NCI-H748 (cell line): ENCODE measurements at regions not wholly inside any gene's neighbourhood (a gene's known extent, or its start where the extent isn't known, plus 50 kb on each side); places are given as distances from the start of the nearest gene placed in this dataset.
A peak's percentile ranks its signal among the peaks of the same experiment; 100 is the strongest.

Experiments used
- DNase-seq: peaks from one replicate; lab custom pipeline; 2025; ENCODE audit not compliant: unreplicated experiment; lab: John Stamatoyannopoulos, UW

DNA sequence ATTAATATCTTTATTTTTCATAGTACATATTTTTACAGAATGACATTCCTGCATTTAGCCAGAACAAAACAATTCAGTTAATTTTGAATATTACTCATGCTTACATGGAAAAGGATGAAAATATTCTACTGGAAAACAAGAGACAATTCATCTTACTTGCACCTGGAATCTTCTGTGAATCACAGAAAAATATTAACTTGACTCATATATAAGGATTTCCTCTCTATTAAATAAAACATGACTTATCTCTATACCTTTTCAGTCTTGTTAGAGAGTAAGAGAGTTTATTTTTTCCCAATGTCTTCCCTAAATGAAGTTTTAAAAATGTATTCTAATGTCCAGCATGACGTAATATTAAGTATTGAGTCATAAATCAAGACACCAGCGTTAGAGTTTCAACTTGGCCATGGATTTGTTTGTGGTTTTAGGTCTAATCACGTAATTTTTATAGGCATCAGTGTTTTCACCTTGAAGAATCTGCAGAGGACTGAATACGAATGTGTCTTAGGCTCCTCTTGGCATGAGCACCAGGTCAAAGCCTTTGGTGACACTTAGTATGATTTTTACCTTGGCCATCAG, 445.1 kb upstream of the JAG1 start:
- no peak for DNase-seq

DNA sequence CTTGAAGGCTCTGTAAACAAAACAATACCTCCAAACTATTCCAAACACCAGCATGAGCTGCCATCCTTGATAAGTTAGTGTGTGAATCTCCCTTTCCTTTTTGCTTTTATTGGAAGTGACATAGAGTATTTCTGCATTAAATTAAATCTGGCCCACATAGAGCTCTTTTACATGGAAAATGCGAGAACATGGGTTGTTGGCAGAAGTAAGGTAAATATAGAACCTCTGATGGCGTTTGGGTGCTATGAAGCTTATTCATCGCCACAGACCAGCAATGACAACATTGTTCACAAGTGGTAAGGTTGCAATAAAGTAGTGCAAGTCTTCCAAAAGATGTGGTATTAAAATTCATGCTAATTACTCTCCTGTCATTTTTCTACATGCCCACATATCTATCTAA, 445.8 kb upstream of the JAG1 start:
- no peak for DNase-seq

DNA sequence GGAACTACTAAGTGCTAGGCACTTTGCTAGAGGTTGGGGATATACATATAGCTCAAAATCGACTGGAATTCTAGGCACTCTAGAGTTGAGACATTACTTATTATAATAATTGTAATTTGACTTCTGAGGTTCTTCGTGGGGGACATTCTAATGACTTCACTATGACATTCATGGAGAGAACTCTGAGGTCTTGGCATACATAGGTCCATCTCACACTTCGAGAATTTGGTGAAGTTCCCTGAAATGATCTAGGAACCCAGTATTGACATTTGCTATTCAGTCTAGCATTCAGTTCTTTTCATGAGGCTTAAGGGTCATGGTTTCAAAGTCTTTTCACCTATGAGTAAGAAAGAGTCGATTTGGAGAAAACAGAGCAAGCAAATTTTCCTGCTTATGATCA, 446.6 kb upstream of the JAG1 start:
- DNase-seq, result no peak

DNA sequence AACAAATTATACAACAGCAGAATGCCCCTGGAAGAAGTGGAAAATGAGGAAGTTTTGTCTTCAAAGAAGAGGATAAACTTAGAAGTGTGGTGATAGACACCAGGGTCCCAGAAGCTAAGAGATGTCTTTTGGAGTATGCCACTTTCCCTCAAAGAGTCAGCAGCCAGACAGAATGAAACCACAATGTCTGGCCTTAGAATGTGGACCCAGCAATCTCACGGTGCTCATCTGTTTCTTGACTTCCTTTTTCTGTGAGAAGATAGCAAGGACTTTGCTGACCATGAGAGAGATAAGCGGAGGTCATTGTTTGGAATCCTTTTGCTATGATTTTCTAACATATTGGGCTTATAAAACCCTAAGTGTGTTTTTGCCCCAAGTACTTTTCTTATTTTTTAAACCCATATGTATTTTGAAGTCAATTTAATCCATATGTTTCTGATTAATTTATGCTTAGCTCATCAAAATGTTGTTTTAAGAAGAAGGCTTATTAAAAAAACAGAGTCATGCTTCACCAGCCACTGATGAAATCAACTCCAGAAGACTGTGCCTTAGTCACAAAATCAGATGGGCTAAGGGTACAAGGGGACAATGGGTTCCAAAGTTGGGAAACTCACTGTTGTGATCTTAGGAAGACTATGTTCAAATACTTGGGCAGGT, 451.2 kb upstream of the JAG1 start:
- DNase-seq, result no peak

DNA sequence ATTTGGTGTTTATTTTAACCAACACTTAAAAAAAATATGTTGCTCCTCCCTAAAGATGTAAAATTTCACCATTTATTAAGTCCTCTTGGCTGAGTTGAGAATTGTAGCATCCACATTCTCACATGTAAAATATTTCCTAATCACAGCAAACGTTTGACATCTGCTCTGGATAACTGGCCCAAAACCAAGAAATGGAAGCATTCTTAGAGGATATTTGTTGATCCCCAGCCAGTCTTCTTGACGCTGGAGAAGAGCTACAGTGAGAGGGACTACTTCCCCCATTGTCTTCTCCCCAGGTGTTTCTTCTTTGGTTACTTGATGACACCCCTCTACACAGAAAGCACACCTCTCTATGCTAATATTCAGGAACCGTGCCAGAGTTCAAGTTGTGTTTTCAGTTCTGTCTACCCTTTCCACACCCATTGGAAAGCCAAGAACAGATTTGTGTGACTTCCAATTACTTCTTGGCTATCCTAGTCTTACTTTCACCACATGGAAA, 454.5 kb upstream of the JAG1 start:
- no peak for DNase-seq

DNA sequence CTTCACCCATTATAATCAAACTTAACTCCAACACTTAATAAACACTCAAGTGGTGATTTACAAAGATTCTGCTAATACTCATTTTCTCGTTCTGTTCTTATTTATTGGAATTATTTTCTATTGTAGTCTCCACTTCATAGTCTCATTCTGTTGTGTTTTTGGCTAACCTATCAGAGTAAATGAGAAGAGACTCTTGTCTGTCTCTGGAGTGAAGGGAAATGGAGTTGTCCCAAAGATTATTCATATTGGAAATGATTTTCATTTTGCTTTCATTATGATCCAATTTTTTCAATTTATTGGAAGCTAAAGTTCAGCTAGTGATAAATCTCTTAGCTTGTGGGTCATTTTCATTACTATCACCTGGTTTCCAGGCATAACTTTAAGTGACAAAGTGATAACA, 454.9 kb upstream of the JAG1 start:
- no peak for DNase-seq

DNA sequence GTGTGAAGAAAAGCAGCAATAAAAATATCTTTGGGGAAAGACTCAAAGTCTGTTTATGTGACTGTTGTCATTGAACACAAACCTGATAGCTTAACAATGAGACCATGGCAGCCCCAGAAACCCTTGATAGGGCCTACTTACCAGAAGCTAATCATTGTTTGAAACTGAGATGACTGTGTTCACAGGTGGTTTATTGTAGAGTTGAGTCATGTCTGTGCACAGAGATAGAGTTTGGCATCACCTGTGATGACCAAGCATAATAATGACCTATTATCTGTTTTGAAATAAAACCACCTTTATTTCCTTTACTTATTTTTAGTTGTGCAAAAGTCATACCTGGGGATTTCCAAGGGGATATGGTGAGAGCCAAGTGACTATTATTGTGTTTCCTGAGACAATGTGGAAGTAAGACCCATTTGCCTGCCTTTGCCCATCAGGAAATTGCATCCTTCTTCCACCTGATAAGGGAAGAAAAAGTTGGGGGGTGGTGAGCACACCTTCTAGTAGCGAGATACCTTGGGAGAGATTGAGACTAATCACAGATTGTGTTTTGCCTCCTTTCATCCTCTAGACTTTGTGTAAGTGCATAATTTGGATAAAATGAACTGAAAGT, 456.9 kb upstream of the JAG1 start:
- no peak for DNase-seq

DNA sequence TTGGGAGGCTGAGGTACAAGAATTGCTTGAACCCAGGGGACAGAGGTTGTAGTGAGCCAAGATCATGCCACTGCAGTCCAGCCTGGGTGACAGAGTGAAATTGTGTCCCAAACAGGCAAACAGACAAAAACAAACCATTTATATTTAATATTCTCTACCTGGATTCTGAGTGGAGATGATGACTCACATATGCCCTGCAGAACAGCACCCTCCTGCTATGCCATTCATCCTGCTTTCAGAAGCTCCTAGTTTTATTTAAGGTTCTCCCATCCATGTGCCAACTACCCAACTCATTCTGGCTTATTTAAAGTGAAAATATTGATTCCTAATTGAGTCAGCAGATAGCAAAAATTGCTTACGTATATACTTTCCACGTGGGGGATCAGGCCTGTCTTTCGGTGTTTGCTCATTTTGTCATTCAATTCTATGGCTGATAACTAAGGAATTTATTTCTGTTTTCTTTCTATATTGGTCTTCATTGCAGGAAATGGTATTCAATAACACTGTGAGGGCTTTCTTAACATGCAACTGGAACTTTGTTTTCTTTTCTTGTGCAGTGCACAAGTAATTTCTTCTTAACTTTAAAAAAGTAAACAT, 459.1 kb upstream of the JAG1 start:
- DNase-seq, result no peak

DNA sequence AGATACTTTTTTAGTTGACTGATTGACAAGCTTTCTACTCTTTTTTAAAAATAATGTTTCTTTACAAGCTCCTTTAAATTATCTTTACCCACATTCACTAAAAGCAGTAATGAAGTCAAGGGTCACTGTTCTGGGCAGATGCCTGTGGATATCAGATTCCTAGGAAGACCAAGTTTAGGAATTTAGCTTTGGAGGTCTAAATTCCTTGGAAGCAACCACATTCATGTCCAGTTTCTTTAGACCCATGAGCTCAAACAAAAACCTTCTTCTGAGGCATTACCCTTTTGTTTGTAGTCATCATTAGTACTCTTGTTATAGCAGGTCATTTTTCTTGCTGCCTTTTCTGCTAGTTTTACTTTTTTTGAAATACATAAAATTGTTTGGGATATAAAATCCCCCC, 462.9 kb upstream of the JAG1 start:
- DNase-seq, result no peak

DNA sequence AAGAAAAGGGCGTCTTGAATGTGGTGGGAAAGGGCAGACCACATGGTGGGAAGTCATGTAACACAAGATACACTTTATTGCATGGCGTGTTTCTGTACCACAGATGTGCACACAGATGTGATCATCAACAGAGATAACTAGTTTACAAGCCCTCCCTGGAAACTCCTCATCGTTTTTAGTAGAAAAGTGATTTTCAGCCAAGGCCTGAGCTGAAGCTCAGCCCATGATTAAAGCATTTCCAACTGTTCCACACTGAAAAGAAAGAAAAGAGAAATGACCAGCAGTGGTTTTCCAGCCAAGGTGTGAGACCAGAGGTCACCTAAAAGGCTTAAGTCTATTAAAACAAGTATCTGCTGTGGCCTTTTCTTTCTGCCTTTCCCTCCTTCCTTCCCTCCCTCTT, 463.9 kb upstream of the JAG1 start:
- DNase-seq, result no peak

DNA sequence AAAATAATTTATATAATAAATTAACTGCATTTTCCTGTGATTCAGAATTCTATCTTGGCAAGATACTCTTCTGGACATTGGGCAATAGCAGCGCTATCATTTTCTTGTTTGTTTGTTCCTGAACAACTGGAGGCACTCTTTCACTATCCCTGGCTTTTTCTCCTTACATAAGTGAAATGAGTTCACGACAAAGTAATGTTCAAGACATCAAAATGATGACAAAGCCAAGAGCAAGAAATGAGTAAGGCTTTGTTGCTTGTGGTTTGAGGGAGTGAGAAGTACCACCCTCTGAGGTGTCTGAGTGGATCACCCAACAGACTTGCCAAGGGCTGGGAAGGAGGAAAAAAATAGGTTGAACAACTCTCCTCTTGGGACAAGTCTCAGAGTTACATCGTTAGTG, 466.6 kb upstream of the JAG1 start:
- DNase-seq, result no peak

DNA sequence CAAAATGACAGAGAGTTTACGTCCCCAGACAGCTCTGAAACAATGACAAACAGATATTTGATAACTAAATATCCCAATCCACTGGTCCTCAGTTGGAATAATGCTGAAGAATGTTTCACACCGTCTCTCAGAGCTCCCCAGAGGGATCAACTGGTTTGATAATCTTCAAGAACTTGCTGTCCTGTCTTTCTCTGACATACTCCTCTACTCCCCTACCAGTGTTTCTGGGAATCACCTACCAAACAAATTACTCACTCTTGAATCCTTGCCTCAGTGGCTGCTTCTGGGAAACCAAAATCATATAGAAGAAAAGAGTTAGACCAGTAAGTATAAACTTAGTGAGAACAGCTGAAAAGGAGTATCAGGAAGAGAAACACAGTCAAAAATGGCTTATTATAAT, 469.7 kb upstream of the JAG1 start:
- DNase-seq, result no peak

DNA sequence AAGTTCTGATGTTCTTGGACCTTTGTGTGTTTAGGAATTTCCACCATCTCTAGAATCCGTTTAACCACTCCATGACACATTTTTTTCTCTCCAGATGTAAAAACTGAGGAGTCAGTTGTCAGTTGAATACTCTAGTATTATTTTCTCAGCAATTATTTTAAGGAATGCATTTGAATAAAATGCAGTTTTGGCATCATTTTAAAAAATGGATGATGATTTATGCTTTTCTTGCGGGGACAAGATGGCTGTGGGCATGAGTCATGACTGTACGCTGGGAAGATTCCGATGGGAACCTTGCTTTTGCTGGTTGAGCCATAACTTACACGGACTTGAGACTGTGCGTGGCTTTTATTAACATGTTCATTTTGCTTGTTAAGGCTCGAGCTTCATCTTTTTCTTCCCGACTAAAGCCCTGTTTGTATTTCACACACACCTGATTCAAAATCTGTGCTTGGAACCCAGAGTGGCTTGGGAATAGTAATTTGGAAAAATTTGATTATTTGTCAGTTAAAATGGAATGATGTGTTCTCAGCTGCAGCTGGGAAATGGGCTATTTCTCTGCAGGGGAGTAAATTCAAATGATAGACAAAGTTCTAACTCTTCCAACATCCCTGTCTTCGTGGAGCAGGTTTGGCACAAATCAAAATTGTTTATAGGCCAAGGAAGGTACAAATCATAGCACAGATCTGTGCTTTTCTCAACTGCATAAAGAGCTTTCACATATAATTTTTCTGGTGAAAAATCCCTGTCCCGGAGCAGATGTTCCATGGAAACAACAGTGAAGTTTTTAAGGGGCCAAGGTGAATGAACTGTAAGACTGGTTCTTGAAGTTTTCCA, 470.5 kb upstream of the JAG1 start:
- no peak for DNase-seq

DNA sequence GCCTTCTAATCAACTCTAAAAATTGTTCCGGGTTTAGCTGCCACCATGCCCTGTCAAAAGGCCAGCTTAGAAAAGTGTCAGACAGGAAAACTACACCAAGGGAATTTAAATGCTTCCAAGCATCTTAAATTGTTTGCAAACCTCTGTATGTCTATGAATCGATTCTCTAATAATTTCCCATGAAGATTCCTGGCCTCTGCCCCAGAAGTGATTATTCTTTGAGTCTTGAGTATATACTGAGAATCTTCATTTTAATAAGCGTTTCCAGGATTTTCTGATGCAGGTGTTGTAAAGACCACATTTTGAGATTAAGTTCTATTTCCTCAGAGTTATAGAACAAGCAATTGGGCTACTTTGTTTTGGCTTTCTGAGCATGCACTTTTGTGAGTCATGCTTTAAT, 471.8 kb upstream of the JAG1 start:
- no peak for DNase-seq

DNA sequence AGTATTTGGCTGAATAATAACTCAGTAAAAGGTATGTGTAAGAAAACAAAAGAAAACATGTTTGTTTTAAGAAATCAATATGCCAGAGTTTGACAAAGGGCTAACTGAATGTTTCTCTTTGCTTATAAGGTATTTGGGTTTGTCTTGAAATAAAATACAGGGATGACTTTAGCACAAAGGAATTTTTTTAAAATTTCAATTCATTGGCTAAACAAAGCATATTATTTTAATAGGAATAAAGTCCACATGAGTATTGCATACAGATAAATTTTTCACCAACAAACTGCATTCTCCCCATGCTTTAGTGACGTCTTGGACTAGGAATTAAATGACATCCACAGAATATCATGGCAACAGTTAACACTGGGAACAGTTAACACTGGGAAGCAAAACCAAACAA, 480.0 kb upstream of the JAG1 start:
- no peak for DNase-seq

DNA sequence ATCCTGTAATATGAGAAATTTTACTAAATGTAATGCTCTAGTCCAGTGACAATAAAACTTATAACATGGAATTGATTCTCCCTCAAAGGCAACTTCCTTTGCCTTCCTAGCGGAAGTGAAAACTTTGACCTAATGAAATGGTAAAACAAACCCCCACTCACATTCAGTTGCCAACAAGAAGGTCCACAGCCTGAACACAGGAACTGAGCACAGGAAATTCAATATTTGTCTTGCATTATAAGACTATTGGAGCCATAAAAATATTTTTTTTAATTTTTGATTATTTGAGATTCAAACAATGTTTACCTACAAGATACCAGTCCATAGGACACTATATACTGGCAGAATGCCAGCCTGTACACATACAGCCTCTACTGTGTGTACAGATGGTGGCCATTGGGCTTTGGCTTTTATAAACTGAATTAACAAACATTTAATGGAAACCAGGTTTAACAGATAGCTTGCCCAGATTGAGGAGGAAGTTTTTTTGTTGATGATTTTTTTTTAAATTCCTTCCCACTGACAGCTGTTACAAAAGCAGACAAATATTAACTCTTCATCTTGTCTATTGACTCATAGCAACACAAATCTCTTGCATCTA, 481.5 kb upstream of the JAG1 start:
- peak; percentile 83 for DNase-seq

DNA sequence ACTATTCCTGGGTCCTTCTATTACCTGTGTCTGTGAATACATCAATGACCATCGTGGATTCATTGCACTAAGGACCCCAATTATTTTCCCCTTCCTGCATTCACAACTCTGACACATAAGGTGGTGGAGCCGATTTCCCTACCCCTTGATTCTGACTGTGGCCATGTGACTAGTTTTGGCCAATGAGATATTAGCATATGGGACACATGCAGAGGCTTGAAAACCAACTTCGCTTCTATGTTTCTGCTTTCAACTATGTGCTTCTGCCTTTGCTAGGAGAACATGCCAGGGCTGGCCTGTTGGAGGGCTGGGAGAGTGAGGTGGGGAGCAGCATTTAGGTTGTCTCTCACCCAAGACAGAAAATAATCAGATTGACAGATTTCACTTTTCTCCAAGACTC, 483.1 kb upstream of the JAG1 start:
- no peak for DNase-seq

DNA sequence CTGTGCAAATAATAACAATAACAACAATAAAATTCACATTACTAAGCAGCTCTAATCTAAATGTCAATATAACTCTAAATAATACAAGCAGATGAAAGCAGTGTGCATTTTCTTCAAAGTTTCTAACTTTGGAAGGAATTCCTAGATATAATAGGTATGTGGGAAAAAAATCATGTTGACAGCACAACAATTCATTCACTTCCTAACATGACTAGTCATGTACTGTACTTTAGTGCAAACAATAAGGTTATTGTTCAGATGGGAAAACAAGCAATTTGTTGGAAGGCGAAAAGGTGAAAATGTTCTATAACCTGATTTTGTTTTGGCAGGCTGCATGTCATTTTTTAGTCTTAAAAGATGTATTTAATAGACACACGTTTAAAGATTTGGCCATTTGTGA, 484.3 kb upstream of the JAG1 start:
- no peak for DNase-seq

DNA sequence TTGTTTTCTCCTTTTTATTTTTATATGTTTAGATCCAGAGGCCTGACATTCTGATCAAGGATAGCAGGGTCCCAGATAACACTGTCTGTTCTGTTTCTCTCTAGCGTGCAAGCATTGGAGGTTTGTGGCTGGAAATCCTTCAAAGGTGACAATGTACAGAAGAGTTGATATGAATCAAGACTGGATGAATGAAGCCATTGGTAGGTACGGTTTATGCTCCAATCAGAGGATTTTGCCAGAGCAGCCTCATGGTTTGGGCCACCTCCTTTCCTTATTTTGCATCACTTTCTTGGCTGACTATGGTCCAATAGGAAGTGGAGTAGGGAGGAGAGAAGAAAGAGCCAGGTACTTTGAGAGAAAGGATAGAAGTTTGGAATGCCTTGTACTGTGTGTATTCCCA, 484.8 kb upstream of the JAG1 start:
- no peak for DNase-seq

DNA sequence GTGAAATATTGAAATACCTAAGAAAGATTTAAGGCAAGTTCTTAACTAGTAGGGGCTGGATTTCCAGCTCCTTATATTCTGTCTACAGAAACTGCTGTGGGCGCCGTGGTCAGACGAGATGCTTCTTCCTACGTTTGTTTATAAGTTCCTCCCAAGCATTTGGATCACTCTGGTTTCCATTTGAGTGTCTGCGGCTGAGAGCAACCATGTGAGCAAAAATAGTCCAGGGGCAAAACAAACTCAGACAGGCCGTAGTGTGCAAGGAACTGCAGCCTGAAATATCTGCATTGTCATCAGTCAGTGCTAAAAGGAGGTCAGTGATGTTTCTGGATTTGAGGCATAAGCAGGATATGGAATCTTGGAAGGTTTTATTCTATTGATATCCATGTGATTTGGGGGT, 485.9 kb upstream of the JAG1 start:
- no peak for DNase-seq
